HCT116 (cell line): ENCODE measurements at regions not wholly inside any gene's neighbourhood (a gene's known extent, or its start where the extent isn't known, plus 50 kb on each side); places are given as distances from the start of the nearest gene placed in this dataset.

Experiments used
- ATAC-seq: fragments of 200-7000 bp; cut with Tn5 transposase; 2 replicates; pipeline ENCODE4 v1.9.1; 2020; ENCODE audit warnings: mild to moderate bottlenecking, moderate library complexity
- BruUV-seq: library from RNA; stranded (reverse); fragments of 400-500 nt; replicated peaks from 2 replicates; lab custom pipeline; 2021; lab: Mats Ljungman, UMichigan
- CTCF ChIA-PET: fragments of 300-600 bp; sonication (Branson Sonifier 250); formaldehyde crosslinking; loops from one replicate; lab custom pipeline; 2021; ENCODE audit warnings: antibody characterized with exemption; lab: Charles Lee
- POLR2A ChIA-PET: fragments of 300-600, 350-600 bp; sonication (Branson Sonifier 250); formaldehyde crosslinking; loops from one replicate; lab custom pipeline; 2021; ENCODE audit warnings: antibody characterized with exemption; lab: Charles Lee
- RAD21 ChIA-PET, 2 experiments: fragments of 300-600 bp; sonication (Branson Sonifier 250); formaldehyde crosslinking; loops; one replicate each; lab custom pipeline; 2023; ENCODE audit warnings: low total read pairs in 2 of 2; ENCODE audit not compliant: uncharacterized antibody in 2 of 2, unreplicated experiment in 2 of 2, low non-redundant PET in 1 of 2; lab: Charles Lee
- DNase-seq: peaks from one replicate; pipeline ENCODE4 v3.0.0-alpha.2; 2010; ENCODE audit warnings: low read depth, low spot score
- H2AFZ ChIP-seq: fragments of 200-600 bp; shearing (Covaris generic), sonication (generic); 2 replicates; pipeline ENCODE4 v1.6.1; 2017; ENCODE audit warnings: low read depth, mixed run types, mixed read lengths, antibody characterized with exemption, low read length; ENCODE audit not compliant: poor library complexity, severe bottlenecking
- H3K27ac ChIP-seq: 2 replicates; pipeline ENCODE4 v1.5.1; 2012; ENCODE audit warnings: low read depth, low read length
- H3K27me3 ChIP-seq: fragments of 200-600 bp; sonication (generic); 2 replicates; pipeline ENCODE4 v1.6.1; 2016; ENCODE audit warnings: mixed run types, low read length, mixed read lengths; ENCODE audit not compliant: insufficient read depth
- H3K36me3 ChIP-seq, 2 experiments: fragments of 200-500 bp in 1 of 2; fragments of 200-600 bp in 1 of 2; sonication (Bioruptor generic) in 1 of 2; sonication (generic) in 1 of 2; 2 replicates each; pipeline versions ENCODE4 v1.5.1 to v1.6.1; 2014 to 2016; ENCODE audit warnings: low read length in 2 of 2, inconsistent platforms in 1 of 2, mixed read lengths in 1 of 2, mixed run types in 1 of 2; ENCODE audit not compliant: insufficient read depth in 2 of 2, control insufficient read depth in 1 of 2
- H3K4me1 ChIP-seq, 2 experiments: fragments of 200-600 bp in 1 of 2; sonication (generic) in 1 of 2; 2 replicates each; pipeline versions ENCODE4 v1.5.1 to v1.6.1; 2012 to 2017; ENCODE audit warnings: low read length in 2 of 2, inconsistent platforms in 1 of 2, mild to moderate bottlenecking in 1 of 2, mixed read lengths in 1 of 2, mixed run types in 1 of 2, moderate library complexity in 1 of 2; ENCODE audit not compliant: insufficient read depth in 2 of 2, control insufficient read depth in 1 of 2
- H3K4me2 ChIP-seq: fragments of 200-600 bp; sonication (generic); 2 replicates; pipeline ENCODE4 v1.6.1; 2017; ENCODE audit warnings: mixed run types, low read length, mixed read lengths
- H3K4me3 ChIP-seq, 2 experiments: fragments of 200-600 bp in 1 of 2; sonication (generic) in 1 of 2; replicated peaks in 1 of 2; 2 replicates each; pipeline ENCODE4 v1.5.1; 2011 to 2016; ENCODE audit warnings: low read length in 2 of 2, control low read depth in 1 of 2, low read depth in 1 of 2, mild to moderate bottlenecking in 1 of 2, mixed read lengths in 1 of 2, mixed run types in 1 of 2
- H3K79me2 ChIP-seq: fragments of 200-600 bp; sonication (generic); 2 replicates; pipeline ENCODE4 v1.6.1; 2017; ENCODE audit warnings: mild to moderate bottlenecking, mixed run types, low read length, moderate library complexity, mixed read lengths; ENCODE audit not compliant: insufficient read depth
- H3K9ac ChIP-seq: fragments of 200-600 bp; sonication (generic); 2 replicates; pipeline ENCODE4 v1.6.1; 2016; ENCODE audit warnings: low read length, mixed read lengths
- H3K9me2 ChIP-seq: fragments of 200-600 bp; sonication (generic), shearing (Covaris generic); 2 replicates; pipeline ENCODE4 v1.6.1; 2017; ENCODE audit warnings: mixed run types, mild to moderate bottlenecking, moderate library complexity; ENCODE audit not compliant: insufficient read depth
- H3K9me3 ChIP-seq, 2 experiments: fragments of 200-500 bp in 1 of 2; fragments of 200-600 bp in 1 of 2; sonication (Bioruptor generic) in 1 of 2; sonication (generic) in 1 of 2; 2 replicates each; pipeline ENCODE4 v1.6.1; 2014 to 2017; ENCODE audit warnings: low read length in 2 of 2, mixed read lengths in 2 of 2, inconsistent platforms in 1 of 2, low read depth in 1 of 2, mild to moderate bottlenecking in 1 of 2, mixed run types in 1 of 2, moderate library complexity in 1 of 2; ENCODE audit not compliant: control insufficient read depth in 1 of 2, insufficient read depth in 1 of 2
- H4K20me1 ChIP-seq: fragments of 200-600 bp; sonication (generic), shearing (Covaris generic); 2 replicates; pipeline ENCODE4 v1.6.1; 2017; ENCODE audit warnings: mixed run types, mild to moderate bottlenecking, moderate library complexity; ENCODE audit not compliant: insufficient read depth
- ATF3 ChIP-seq: IDR thresholded peaks from 2 replicates; pipeline ENCODE4 v1.6.1; 2012
- CEBPB ChIP-seq: IDR thresholded peaks from 2 replicates; pipeline ENCODE4 v1.6.1; 2012; ENCODE audit warnings: low read depth
- CTCF ChIP-seq, 3 experiments: fragments of 200-600 bp in 1 of 3; sonication (generic) in 1 of 3; IDR thresholded peaks in 2 of 3; conservative IDR thresholded peaks in 1 of 3; 2 replicates each; pipeline ENCODE4 v1.5.1; 2012 to 2017; ENCODE audit warnings: low read depth in 2 of 3, low read length in 2 of 3, antibody characterized with exemption in 1 of 3, borderline replicate concordance in 1 of 3, control low read depth in 1 of 3, mild to moderate bottlenecking in 1 of 3, mixed read lengths in 1 of 3, mixed run types in 1 of 3, moderate library complexity in 1 of 3; ENCODE audit not compliant: insufficient read depth in 1 of 3
- EGR1 ChIP-seq: IDR thresholded peaks from 2 replicates; pipeline ENCODE4 v1.6.1; 2012; ENCODE audit warnings: low read depth
- ELF1 ChIP-seq: IDR thresholded peaks from 2 replicates; pipeline ENCODE4 v1.6.1; 2012; ENCODE audit warnings: low read depth, borderline replicate concordance
- EZH2 ChIP-seq: fragments of 200-600 bp; sonication (generic); IDR thresholded peaks from 2 replicates; pipeline ENCODE4 v1.6.1; 2017; ENCODE audit warnings: antibody characterized with exemption, mixed run types
- EZH2phosphoT487 ChIP-seq: fragments of 200-600 bp; IDR thresholded peaks from 2 replicates; pipeline ENCODE4 v1.6.1; 2018; ENCODE audit warnings: antibody characterized with exemption, borderline replicate concordance
- JUND ChIP-seq: IDR thresholded peaks from 2 replicates; pipeline ENCODE4 v1.6.1; 2012
- MAX ChIP-seq: IDR thresholded peaks from 2 replicates; pipeline ENCODE4 v1.6.1; 2012
- POLR2AphosphoS5 ChIP-seq: IDR thresholded peaks from 2 replicates; pipeline ENCODE4 v1.6.1; 2011; ENCODE audit warnings: mild to moderate bottlenecking, low read depth, low read length, moderate library complexity
- SIN3A ChIP-seq: IDR thresholded peaks from 2 replicates; pipeline ENCODE4 v1.6.1; 2012; ENCODE audit warnings: low read depth
- SP1 ChIP-seq: IDR thresholded peaks from 2 replicates; pipeline ENCODE4 v1.6.1; 2012; ENCODE audit warnings: low read depth
- SRF ChIP-seq: IDR thresholded peaks from 2 replicates; pipeline ENCODE4 v1.6.1; 2012; ENCODE audit warnings: low read depth
- TCF7L2 ChIP-seq: IDR thresholded peaks from 2 replicates; pipeline ENCODE4 v1.7.0; 2011; ENCODE audit warnings: borderline replicate concordance, inconsistent platforms; ENCODE audit not compliant: insufficient read depth, insufficient read length; ENCODE audit errors: extremely low read depth
- YY1 ChIP-seq: IDR thresholded peaks from 2 replicates; pipeline ENCODE4 v1.6.1; 2011; ENCODE audit warnings: low read length, low read depth, moderate library complexity, mild to moderate bottlenecking; ENCODE audit not compliant: insufficient replicate concordance; ENCODE audit errors: extremely low read depth
- ZFX ChIP-seq: fragments of 450-650 bp; IDR thresholded peaks from 2 replicates; pipeline ENCODE4 v1.6.1; 2017
- ZNF274 ChIP-seq: fragments of 200-500 bp; sonication (Bioruptor generic); IDR thresholded peaks from 2 replicates; pipeline ENCODE4 v1.6.1; 2014; ENCODE audit warnings: mild to moderate bottlenecking, low read depth, low read length, inconsistent platforms
- intact Hi-C: fragments of 100-400 bp; cut with micrococcal nuclease; formaldehyde crosslinking; loops from 2 replicates; pipeline ENCODE4 v1.10.0; 2022

GRCh38 chr4:66202870-66203269 is 532.6 kb upstream of the EPHA5 start:
- H3K4me1 ChIP-seq: no peaks in the 10 kb centered on the region
- POLR2A ChIA-PET: no interaction called here
- H3K9me2 ChIP-seq: no peaks in the 10 kb centered on the region
- no TSS peak for BruUV-seq
- intact Hi-C loops: no loop called here
- H3K36me3 ChIP-seq: no peaks in the 10 kb centered on the region; a peak in 1 of 4 replicates
- no peak for DNase-seq
- no peak overlapping the region for H3K4me3 ChIP-seq
- H3K9ac ChIP-seq: no peak overlapping the region
- no peaks in the 10 kb centered on the region for H4K20me1 ChIP-seq
- RAD21 ChIA-PET: no interaction called here
- no peak for ATAC-seq
- CTCF ChIA-PET: no interaction called here
- H3K9me3 ChIP-seq: peaks cover 15% of the 10 kb centered on the region in 2 experiments; a peak in 2 of 4 replicates
- no peak overlapping the region for H2AFZ ChIP-seq
- TF ChIP-seq ZFX: no peak
- no peak for TF ChIP-seq ATF3
- no peak for TF ChIP-seq EZH2phosphoT487
- no peak for TF ChIP-seq EZH2
- no peak for TF ChIP-seq MAX
- no peak for TF ChIP-seq POLR2AphosphoS5
- H3K4me2 ChIP-seq: no peak overlapping the region
- H3K27ac ChIP-seq: no peak overlapping the region
- no peaks in the 10 kb centered on the region for H3K79me2 ChIP-seq
- H3K27me3 ChIP-seq: no peaks in the 10 kb centered on the region

GRCh38 chr4:66197451-66197850 is 527.2 kb upstream of the EPHA5 start:
- no peak for ATAC-seq
- ChIA-PET POLR2A (no interaction called here), RAD21 (no interaction called here), CTCF (no interaction called here)
- Histone ChIP-seq H2AFZ (no peak overlapping the region), H3K79me2 (no peaks in the 10 kb centered on the region), H3K9me3 (peaks cover 9 to 16% of the 10 kb centered on the region in 2 experiments; a peak in 3 of 4 replicates), H3K27me3 (no peaks in the 10 kb centered on the region), H3K27ac (no peak overlapping the region), H4K20me1 (no peaks in the 10 kb centered on the region), H3K9ac (no peak overlapping the region), H3K9me2 (no peaks in the 10 kb centered on the region), H3K4me3 (no peak overlapping the region), H3K4me2 (no peak overlapping the region), H3K36me3 (no peaks in the 10 kb centered on the region; a peak in 1 of 4 replicates), H3K4me1 (no peaks in the 10 kb centered on the region)
- no TSS peak for BruUV-seq
- no peak for DNase-seq
- intact Hi-C loops: no loop called here
- TF ChIP-seq SRF (no peak), CEBPB (no peak), ELF1 (no peak), TCF7L2 (no peak), EGR1 (no peak), YY1 (no peak), SIN3A (no peak), EZH2phosphoT487 (no peak), JUND (no peak), ZNF274 (no peak), CTCF (IDR thresholded peaks at IDR 0.05 in 2 of 3, conservative IDR thresholded peaks at IDR 0.05 in 1 of 3; ENCODE audit: borderline replicate concordance in 1 of 3, insufficient read depth in 1 of 3, low read depth in 2 of 3, low read length in 2 of 3) (no peak), SP1 (no peak)
